HG02840 (cell line): ENCODE measurements at regions not wholly inside any gene's neighbourhood (a gene's known extent, or its start where the extent isn't known, plus 50 kb on each side); places are given as distances from the start of the nearest gene placed in this dataset.

Experiments
- ATAC-seq: cut with Tn5 transposase; IDR thresholded peaks from one replicate; pipeline ENCODE4 v1.9.1; 2021; ENCODE audit warnings: mild to moderate bottlenecking, moderate library complexity, moderate number of reproducible peaks; ENCODE audit not compliant: unreplicated experiment, low FRiP score

- no peak for ATAC-seq
These were observed 1339.3 kb downstream of the TBC1D22A start for GRCh38 chr22:48101704-48102103.

GRCh38 chr22:48100685-48101417 is 1338.4 kb downstream of the TBC1D22A start:
- ATAC-seq: no peak

- ATAC-seq: no peak
These were observed 1337.2 kb downstream of the TBC1D22A start for GRCh38 chr22:48099671-48100070.

GRCh38 chr22:48099251-48099650 is 1336.8 kb downstream of the TBC1D22A start:
- ATAC-seq: no peak

GRCh38 chr22:48098921-48099245 is 1336.4 kb downstream of the TBC1D22A start:
- peak; percentile 14 for ATAC-seq

GRCh38 chr22:48098243-48098920 is 1335.9 kb downstream of the TBC1D22A start:
- peak; percentile 71 for ATAC-seq

GRCh38 chr22:48097723-48098122 is 1335.3 kb downstream of the TBC1D22A start:
- no peak for ATAC-seq

GRCh38 chr22:48096851-48097665 is 1334.6 kb downstream of the TBC1D22A start:
- no peak for ATAC-seq

GRCh38 chr22:48096411-48096810 is 1334.0 kb downstream of the TBC1D22A start:
- no peak for ATAC-seq

GRCh38 chr22:48093981-48094380 is 1331.5 kb downstream of the TBC1D22A start:
- no peak for ATAC-seq

- ATAC-seq: no peak
These were observed 1330.4 kb downstream of the TBC1D22A start for GRCh38 chr22:48092866-48093265.

GRCh38 chr22:48091656-48092223 is 1329.3 kb downstream of the TBC1D22A start:
- ATAC-seq: no peak

GRCh38 chr22:48091060-48091650 is 1328.7 kb downstream of the TBC1D22A start:
- ATAC-seq: no peak

- no peak for ATAC-seq
These were observed 1327.9 kb downstream of the TBC1D22A start for GRCh38 chr22:48090332-48090672.

GRCh38 chr22:48089601-48090331 is 1327.3 kb downstream of the TBC1D22A start:
- no peak for ATAC-seq

- ATAC-seq: no peak
These were observed 1326.6 kb downstream of the TBC1D22A start for GRCh38 chr22:48088926-48089536.

- no peak for ATAC-seq
These were observed 1325.8 kb downstream of the TBC1D22A start for GRCh38 chr22:48088251-48088650.

GRCh38 chr22:48085901-48086645 is 1323.6 kb downstream of the TBC1D22A start:
- ATAC-seq: no peak

- no peak for ATAC-seq
These were observed 1322.2 kb downstream of the TBC1D22A start for GRCh38 chr22:48084729-48085050.
